B cell (primary cell): ENCODE measurements at regions not wholly inside any gene's neighbourhood (a gene's known extent, or its start where the extent isn't known, plus 50 kb on each side); places are given as distances from the start of the nearest gene placed in this dataset.

Source experiments
- ATAC-seq: fragments of 200-7000 bp; cut with Tn5 transposase; one replicate; pipeline ENCODE4 v1.10.0; 2021; ENCODE audit warnings: low read depth, mild to moderate bottlenecking, moderate number of reproducible peaks, moderate library complexity
- CTCF ChIA-PET: fragments of 350-600 bp; sonication (Branson Sonifier 250); formaldehyde crosslinking; loops from one replicate; lab custom pipeline; 2021; ENCODE audit warnings: antibody characterized with exemption, inconsistent platforms; lab: Charles Lee
- POLR2A ChIA-PET: fragments of 350-600 bp; sonication (Branson Sonifier 250); formaldehyde crosslinking; loops from one replicate; lab custom pipeline; 2021; ENCODE audit warnings: antibody characterized with exemption; lab: Charles Lee
- DNase-seq: peaks from one replicate; pipeline ENCODE4 v3.0.0; 2013
- H2AFZ ChIP-seq: 2 replicates; pipeline ENCODE4 v1.6.1; 2012; ENCODE audit warnings: mild to moderate bottlenecking, low read depth, low read length; ENCODE audit not compliant: insufficient read depth, poor library complexity, severe bottlenecking
- H3K27ac ChIP-seq, 2 donors: 1 replicate in 1 of 2; 2 replicates in 1 of 2; pipeline ENCODE4 v1.5.1; 2012 to 2013; ENCODE audit warnings: low read length in 2 of 2, mild to moderate bottlenecking in 2 of 2, moderate library complexity in 1 of 2
- H3K27me3 ChIP-seq, 4 experiments: fragments of 200-600 bp in 1 of 4; sonication (generic) in 1 of 4; replicated peaks in 1 of 4; 1 replicate in 2 of 4; 2 replicates in 2 of 4; pipeline versions ENCODE4 v1.6.1 to v1.7.0; 2013 to 2016; ENCODE audit warnings: low read length in 3 of 4, mild to moderate bottlenecking in 2 of 4, mixed read lengths in 1 of 4, moderate library complexity in 1 of 4; ENCODE audit not compliant: insufficient read depth in 4 of 4, control insufficient read depth in 3 of 4; ENCODE audit errors: control extremely low read depth in 1 of 4
- H3K36me3 ChIP-seq, 2 experiments: replicated peaks in 1 of 2; 1 replicate in 1 of 2; 2 replicates in 1 of 2; pipeline versions ENCODE4 v1.6.1 to v1.7.1; 2013; ENCODE audit warnings: low read length in 1 of 2; ENCODE audit not compliant: insufficient read depth in 2 of 2, control insufficient read depth in 1 of 2; ENCODE audit errors: control extremely low read depth in 1 of 2, extremely low read depth in 1 of 2
- H3K4me1 ChIP-seq, 2 donors: fragments of 200-600 bp in 1 of 2; sonication (generic) in 1 of 2; 1 replicate in 1 of 2; 2 replicates in 1 of 2; pipeline versions ENCODE4 v1.5.1 to v1.6.1; 2013 to 2017; ENCODE audit warnings: low read length in 2 of 2; ENCODE audit not compliant: control insufficient read depth in 2 of 2, insufficient read depth in 2 of 2
- H3K4me2 ChIP-seq: replicated peaks from 2 replicates; pipeline ENCODE3; 2012; ENCODE audit warnings: mild to moderate bottlenecking, low read depth, low read length; ENCODE audit not compliant: poor library complexity, severe bottlenecking
- H3K4me3 ChIP-seq, 5 experiments: fragments of 200-600 bp in 1 of 5; sonication (generic) in 1 of 5; 1 replicate in 3 of 5; 2 replicates in 2 of 5; pipeline versions ENCODE4 v1.5.1 to v1.7.0; 2011 to 2016; ENCODE audit warnings: low read length in 4 of 5, mild to moderate bottlenecking in 4 of 5, low read depth in 2 of 5, control low read depth in 1 of 5, moderate library complexity in 1 of 5; ENCODE audit not compliant: insufficient read depth in 1 of 5; ENCODE audit errors: control extremely low read depth in 1 of 5, extremely low read depth in 1 of 5
- H3K79me2 ChIP-seq: fragments of 200-600 bp; sonication (generic); one replicate; pipeline ENCODE4 v1.6.0; 2016; ENCODE audit warnings: low read length; ENCODE audit not compliant: control insufficient read depth, insufficient read depth
- H3K9ac ChIP-seq: fragments of 200-600 bp; sonication (generic); 2 replicates; pipeline ENCODE4 v1.6.1; 2017; ENCODE audit warnings: mild to moderate bottlenecking, low read length, moderate library complexity
- H3K9me3 ChIP-seq, 3 donors: one replicate each; pipeline versions ENCODE4 v1.6.1 to v1.7.1; 2013; ENCODE audit warnings: low read length in 2 of 3; ENCODE audit not compliant: control insufficient read depth in 2 of 3, insufficient read depth in 1 of 3; ENCODE audit errors: control extremely low read depth in 1 of 3
- H4K20me1 ChIP-seq: 2 replicates; pipeline ENCODE4 v1.6.0; 2012; ENCODE audit warnings: mild to moderate bottlenecking, low read length; ENCODE audit not compliant: insufficient read depth, control insufficient read depth, poor library complexity, severe bottlenecking
- H3K27ac Mint-ChIP-seq: one replicate; pipeline ENCODE4 v1.8.0; 2021; ENCODE audit warnings: mixed read lengths
- H3K27me3 Mint-ChIP-seq: one replicate; pipeline ENCODE4 v1.8.0; 2021; ENCODE audit warnings: mixed read lengths
- H3K4me1 Mint-ChIP-seq: one replicate; pipeline ENCODE4 v1.8.0; 2021; ENCODE audit warnings: mixed read lengths
- H3K4me3 Mint-ChIP-seq: one replicate; pipeline ENCODE4 v1.8.0; 2021; ENCODE audit warnings: mixed read lengths
- H3K9me3 Mint-ChIP-seq: one replicate; pipeline ENCODE4 v1.8.0; 2022; ENCODE audit warnings: mixed read lengths; ENCODE audit not compliant: insufficient read depth
- CTCF ChIP-seq: fragments of 200-600 bp; IDR thresholded peaks from one replicate; pipeline ENCODE4 v1.8.0; 2022; ENCODE audit warnings: antibody characterized with exemption, mild to moderate bottlenecking
- EZH2 ChIP-seq: IDR thresholded peaks from 2 replicates; pipeline ENCODE4 v1.6.1; 2012; ENCODE audit warnings: borderline replicate concordance, low read depth, mild to moderate bottlenecking, moderate library complexity, low read length; ENCODE audit not compliant: insufficient read depth, poor library complexity, severe bottlenecking
- WGBS: methylation state at CpG from one replicate; pipeline ENCODE4 v1.1.5; 2013; ENCODE audit warnings: missing lambda C conversion rate; ENCODE audit not compliant: insufficient coverage; 5-methylcytosine and 5-hydroxymethylcytosine counted together
- intact Hi-C: fragments of 100-400 bp; cut with micrococcal nuclease; formaldehyde crosslinking; loops from one replicate; pipeline ENCODE4 v1.10.0; 2022

GRCh38 chr18:33851546-33852078 is 273.6 kb downstream of the ASXL3 start:
- no CpG with 5 or more reads among the region's 3 CpGs for WGBS
- Mint-ChIP-seq H3K4me3 (no peak overlapping the region), H3K27me3 (no peaks in the 10 kb centered on the region), H3K27ac (no peak overlapping the region), H3K9me3 (no peaks in the 10 kb centered on the region), H3K4me1 (no peaks in the 10 kb centered on the region)
- Histone ChIP-seq H3K4me1 (no peaks in the 10 kb centered on the region), H3K79me2 (no peaks in the 10 kb centered on the region), H3K9ac (no peak overlapping the region), H3K4me3 (no peak overlapping the region), H4K20me1 (no peaks in the 10 kb centered on the region), H2AFZ (no peak overlapping the region), H3K9me3 (no peaks in the 10 kb centered on the region), H3K36me3 (no peaks in the 10 kb centered on the region), H3K4me2 (no peak overlapping the region), H3K27ac (no peak overlapping the region), H3K27me3 (no peaks in the 10 kb centered on the region)
- intact Hi-C loops = no loop called here
- CTCF ChIA-PET = no interaction called here
- DNase-seq (no peak), ATAC-seq (no peak)
- POLR2A ChIA-PET = no interaction called here
- TF ChIP-seq CTCF (no peak), EZH2 (no peak)

GRCh38 chr18:33849731-33850130 is 271.7 kb downstream of the ASXL3 start:
- 73% methylated on average over 2 of the region's 4 CpGs for WGBS
- no peak overlapping the region for H3K4me3 Mint-ChIP-seq
- H3K9me3 ChIP-seq = no peaks in the 10 kb centered on the region

More at GRCh38 chr18:33849731-33850130, 271.7 kb downstream of the ASXL3 start:
- no peak overlapping the region for H2AFZ ChIP-seq
- no peaks in the 10 kb centered on the region for H4K20me1 ChIP-seq
- POLR2A ChIA-PET = no interaction called here
- H3K79me2 ChIP-seq = no peaks in the 10 kb centered on the region
- no peaks in the 10 kb centered on the region for H3K36me3 ChIP-seq
- Mint-ChIP-seq H3K27ac (no peak overlapping the region), H3K9me3 (no peaks in the 10 kb centered on the region), H3K4me1 (no peaks in the 10 kb centered on the region), H3K27me3 (no peaks in the 10 kb centered on the region)
- TF ChIP-seq CTCF = no peak
- no peak for TF ChIP-seq EZH2
- H3K4me1 ChIP-seq = no peaks in the 10 kb centered on the region
- no peak overlapping the region for H3K4me2 ChIP-seq
- DNase-seq (no peak), ATAC-seq (no peak)
- H3K27me3 ChIP-seq = no peaks in the 10 kb centered on the region
- CTCF ChIA-PET = no interaction called here
- no peak overlapping the region for H3K27ac ChIP-seq
- H3K4me3 ChIP-seq = no peak overlapping the region
- H3K9ac ChIP-seq = no peak overlapping the region
- intact Hi-C loops = no loop called here
